K562 (cell line): ENCODE measurements at regions not wholly inside any gene's neighbourhood (a gene's known extent, or its start where the extent isn't known, plus 50 kb on each side); places are given as distances from the start of the nearest gene placed in this dataset.

Source experiments
- ATAC-seq: fragments of 200-7000 bp; cut with Tn5 transposase; 3 replicates; pipeline ENCODE4 v1.9.1; 2020; ENCODE audit warnings: moderate library complexity
- BruUV-seq: library from RNA; stranded (reverse); fragments of 400-500 nt; replicated peaks from 2 replicates; lab custom pipeline; 2021; lab: Mats Ljungman, UMichigan
- CTCF ChIA-PET: fragments of 300-600 bp; formaldehyde crosslinking; extraction: SDS; loops from one replicate; lab custom pipeline; 2021; ENCODE audit warnings: low intra/inter-chr PET ratio; lab: Yijun Ruan, JAX
- POLR2A ChIA-PET: fragments of 300-600, 350-650 bp; sonication (Branson Sonifier 250); formaldehyde crosslinking; extraction: SDS; loops from one replicate; lab custom pipeline; 2021; ENCODE audit warnings: antibody characterized with exemption, inconsistent platforms; lab: Yijun Ruan, JAX
- DNase-seq, 4 experiments: peaks; one replicate each; pipeline versions ENCODE4 v3.0.0 to v3.0.0-alpha.2; 2011 to 2018; ENCODE audit warnings: low spot score in 3 of 4, mixed read lengths in 3 of 4; ENCODE audit errors: extremely low read depth in 1 of 4
- FAIRE-seq: peaks from 2 replicates; lab custom pipeline; 2011; peaks lifted over from hg19 to GRCh38; lab: Jason Lieb, UNC
- H2AFZ ChIP-seq: 2 replicates; pipeline ENCODE4 v1.6.0; 2011; ENCODE audit warnings: low read depth, low read length, control low read depth, inconsistent platforms
- H3K27ac ChIP-seq: fragments of 200-600 bp; 3 replicates; pipeline ENCODE4 v1.8.0; 2011; ENCODE audit warnings: low read depth, mild to moderate bottlenecking, control low read depth, inconsistent platforms, low read length, moderate library complexity, mixed read lengths; ENCODE audit errors: extremely low read depth
- H3K27me3 ChIP-seq, 2 experiments: fragments of 300-600 bp in 1 of 2; 2 replicates in 1 of 2; 3 replicates in 1 of 2; pipeline versions ENCODE4 v1.6.0 to v1.8.0; 2011; ENCODE audit warnings: inconsistent platforms in 2 of 2, low read length in 2 of 2, mild to moderate bottlenecking in 1 of 2, mixed read lengths in 1 of 2, moderate library complexity in 1 of 2; ENCODE audit not compliant: control insufficient read depth in 2 of 2, insufficient read depth in 2 of 2
- H3K36me3 ChIP-seq: fragments of 300-600 bp; 3 replicates; pipeline ENCODE4 v1.8.0; 2011; ENCODE audit warnings: mild to moderate bottlenecking, low read length, inconsistent platforms; ENCODE audit not compliant: control insufficient read depth, insufficient read depth
- H3K4me1 ChIP-seq, 2 experiments: fragments of 200-600 bp in 1 of 2; replicated peaks in 1 of 2; 2 replicates in 1 of 2; 3 replicates in 1 of 2; pipeline versions ENCODE4 v1.5.1 to v1.8.0; 2011; ENCODE audit warnings: inconsistent platforms in 2 of 2, low read length in 2 of 2, mild to moderate bottlenecking in 1 of 2, mixed read lengths in 1 of 2, moderate library complexity in 1 of 2; ENCODE audit not compliant: control insufficient read depth in 2 of 2, insufficient read depth in 2 of 2
- H3K4me2 ChIP-seq: 2 replicates; pipeline ENCODE4 v1.6.1; 2011; ENCODE audit warnings: low read length, control low read depth, inconsistent platforms, mixed read lengths; ENCODE audit not compliant: insufficient read depth
- H3K4me3 ChIP-seq: fragments of 200-600 bp; sonication (generic), shearing (Covaris generic); 2 replicates; pipeline ENCODE4 v1.5.1; 2016; ENCODE audit warnings: control low read depth, inconsistent platforms
- H3K79me2 ChIP-seq: fragments of 200-600 bp; 3 replicates; pipeline ENCODE4 v1.8.0; 2011; ENCODE audit warnings: low read length, inconsistent platforms; ENCODE audit not compliant: control insufficient read depth, insufficient read depth
- H3K9ac ChIP-seq, 2 experiments: 2 replicates each; pipeline versions ENCODE4 v1.6.0 to v1.6.1; 2011; ENCODE audit warnings: low read depth in 2 of 2, low read length in 2 of 2, control low read depth in 1 of 2, inconsistent platforms in 1 of 2, mild to moderate bottlenecking in 1 of 2, mixed read lengths in 1 of 2; ENCODE audit not compliant: insufficient read depth in 1 of 2
- H3K9me1 ChIP-seq: one replicate; pipeline ENCODE4 v1.6.0; 2011; ENCODE audit warnings: inconsistent platforms, mild to moderate bottlenecking, low read length, moderate library complexity; ENCODE audit not compliant: control insufficient read depth, insufficient read depth
- H3K9me3 ChIP-seq: replicated peaks from 2 replicates; pipeline ENCODE4 v1.5.1; 2011; ENCODE audit warnings: low read depth, low read length, inconsistent platforms; ENCODE audit not compliant: control insufficient read depth, insufficient read depth
- H4K20me1 ChIP-seq: replicated peaks from 2 replicates; pipeline ENCODE4 v1.6.1; 2011; ENCODE audit warnings: low read length, inconsistent platforms, mixed read lengths; ENCODE audit not compliant: control insufficient read depth, insufficient read depth
- CREBBP ChIP-seq: IDR thresholded peaks from one replicate; pipeline ENCODE4 v1.6.1; 2012; ENCODE audit warnings: low read depth, mild to moderate bottlenecking, control low read depth, inconsistent platforms, low read length
- ETV1 ChIP-seq: fragments of 450-650 bp; conservative IDR thresholded peaks from 2 replicates; pipeline ENCODE4 v1.6.1; 2016; ENCODE audit warnings: missing genetic modification characterization, control low read depth, low read depth, missing compliant biosample characterization
- SIN3B ChIP-seq: fragments of 450-650 bp; IDR thresholded peaks from 2 replicates; pipeline ENCODE4 v1.6.1; 2017; ENCODE audit warnings: low read depth, mild to moderate bottlenecking, moderate library complexity
- ZNF184 ChIP-seq: sonication (generic); formaldehyde crosslinking; IDR thresholded peaks from 2 replicates; pipeline ENCODE4 v1.5.0; 2020; ENCODE audit warnings: missing genetic modification reagents
- ZNF280A ChIP-seq: fragments of 450-650 bp; IDR thresholded peaks from 2 replicates; pipeline ENCODE4 v1.6.1; 2018; ENCODE audit warnings: mild to moderate bottlenecking, low read depth; ENCODE audit not compliant: partially characterized antibody
- WGBS: fragments of 100-300 bp; shearing (Covaris generic); methylation state at CpG from one replicate; pipeline ENCODE4 v1.1.6; 2016; ENCODE audit warnings: low coverage, mixed read lengths; ENCODE audit not compliant: insufficient coverage; ENCODE audit errors: missing lambda C conversion rate; 5-methylcytosine and 5-hydroxymethylcytosine counted together
- in situ Hi-C: fragments of 300-500 bp; cut with MboI; formaldehyde crosslinking; loops from 4 replicates; pipeline ENCODE4 v1.15.0; 2018; ENCODE audit warnings: inconsistent platforms, mixed read lengths
- intact Hi-C: fragments of 100-400 bp; cut with micrococcal nuclease; formaldehyde crosslinking; loops from 2 replicates; pipeline ENCODE4 v1.14.2; 2022

GRCh38 chr11:116640641-116641402 is 132.0 kb downstream of the BUD13 start (continued):
- TF ChIP-seq ZNF280A (no peak), ETV1 (tag) (no peak), ZNF184 (CRISPR knock-in tag) (no peak)

- no peak for ATAC-seq
- H3K27me3 ChIP-seq: peaks cover 0 to 6% of the 10 kb centered on the region in 2 experiments; a peak in 3 of 5 replicates
Observed at GRCh38 chr11:116638463-116638862, 134.3 kb downstream of the BUD13 start.

More at GRCh38 chr11:116638463-116638862, 134.3 kb downstream of the BUD13 start:
- CTCF ChIA-PET: no interaction called here
- POLR2A ChIA-PET: no interaction called here
- Histone ChIP-seq H3K36me3 (no peaks in the 10 kb centered on the region), H3K4me1 (no peaks in the 10 kb centered on the region), H3K9me3 (no peaks in the 10 kb centered on the region), H3K27ac (no peak overlapping the region), H2AFZ (no peak overlapping the region), H3K4me3 (no peak overlapping the region), H3K9ac (no peak overlapping the region), H3K9me1 (no peaks in the 10 kb centered on the region), H3K79me2 (no peaks in the 10 kb centered on the region), H3K4me2 (no peak overlapping the region), H4K20me1 (peaks cover 10% of the 10 kb centered on the region; the same call in 1 of the 2 replicates)
- TF ChIP-seq SIN3B (no peak), CREBBP (no peak)
- DNase-seq (no peak), FAIRE-seq (no peak)
- in situ Hi-C loops: no loop called here
- BruUV-seq: no TSS peak
- 0% methylated on average over 6 of the region's 6 CpGs for WGBS
- intact Hi-C loops: no loop called here
